ENCODE measurements at regions not wholly inside any gene's neighbourhood (a gene's known extent, or its start where the extent isn't known, plus 50 kb on each side); places are given as distances from the start of the nearest gene placed in this dataset.

GRCh38 chr15:77717333-77717990, 84.8 kb upstream of the LINGO1 start:
- Histone ChIP-seq H2BK20ac (ENCODE audit: low read length) (no peak overlapping the region), H4K91ac (replicated peaks; ENCODE audit: insufficient read length, low read length) (no peak overlapping the region), H2BK5ac (ENCODE audit: low read depth, low read length) (0 out of 2 replicates have a peak overlapping the region, but pooled peaks have one; percentile 32), H2BK15ac (ENCODE audit: low read length) (no peak overlapping the region; the same call in 1 of the 2 replicates), H3K56ac (replicated peaks; ENCODE audit: insufficient read length, low read depth, low read length) (no peak overlapping the region), H3K27ac (ENCODE audit: low read depth, low read length) (no peak overlapping the region), H2AK5ac (ENCODE audit: low read depth, low read length) (no peak overlapping the region), H3K4me2 (ENCODE audit: insufficient read depth in 1 of 2, low read depth in 2 of 2, low read length in 2 of 2) (no peak overlapping the region), H2BK120ac (replicated peaks; ENCODE audit: low read depth, low read length) (no peak overlapping the region), H3K23me2 (ENCODE audit: low read depth, low read length) (no peaks in the 10 kb centered on the region), H2BK12ac (ENCODE audit: low read depth, low read length) (0 out of 2 replicates have a peak overlapping the region, but pooled peaks have one; percentile 19), H3K9me3 (ENCODE audit: insufficient read depth in 2 of 2, low read depth in 1 of 2, low read length in 1 of 2) (no peaks in the 10 kb centered on the region), H3K79me2 (ENCODE audit: control insufficient read depth in 1 of 2, insufficient read depth in 2 of 2, low read length in 2 of 2) (no peaks in the 10 kb centered on the region), H3K23ac (ENCODE audit: insufficient read length) (no peak overlapping the region), H3K27me3 (replicated peaks in 1 of 4; ENCODE audit: control insufficient read depth in 3 of 4, extremely low read depth in 1 of 4, insufficient read depth in 3 of 4, low read length in 3 of 4) (no peaks in the 10 kb centered on the region), H2AFZ (ENCODE audit: low read length) (no peak overlapping the region), H3K4me3 (ENCODE audit: extremely low read depth in 1 of 4, insufficient read depth in 2 of 4, low read depth in 3 of 4, low read length in 4 of 4) (no peak overlapping the region), H3K4me1 (replicated peaks in 1 of 4; ENCODE audit: control insufficient read depth in 3 of 4, insufficient read depth in 4 of 4, low read length in 3 of 4) (peaks cover 0 to 5% (median 1%) of the 10 kb centered on the region in 4 experiments; a peak in 3 of 7 replicates), H4K8ac (ENCODE audit: extremely low read depth, insufficient read depth, low read length) (no peak overlapping the region), H4K5ac (ENCODE audit: insufficient read length, low read depth, low read length) (no peak overlapping the region), H3K79me1 (ENCODE audit: low read depth, low read length) (no peaks in the 10 kb centered on the region), H3K36me3 (ENCODE audit: control insufficient read depth in 2 of 4, insufficient read depth in 4 of 4, low read length in 3 of 4) (no peaks in the 10 kb centered on the region), H3K4ac (replicated peaks; ENCODE audit: insufficient read length, low read depth, low read length) (no peak overlapping the region), H4K20me1 (replicated peaks in 1 of 2; ENCODE audit: control insufficient read depth in 1 of 2, insufficient read depth in 2 of 2, low read length in 2 of 2) (no peaks in the 10 kb centered on the region), H3K14ac (ENCODE audit: insufficient read length) (no peak overlapping the region), H3K18ac (ENCODE audit: extremely low read depth, low read length) (peak overlapping the region; percentile 32; the same call in 1 of the 2 replicates), H3K9ac (replicated peaks in 1 of 4; ENCODE audit: extremely low read depth in 1 of 4, low read depth in 3 of 4, low read length in 3 of 4) (no peak overlapping the region)
- TF ChIP-seq ASH2L (IDR thresholded peaks at IDR 0.05; ENCODE audit: low read length), result no peak
- TF ChIP-seq, protein P1, sequence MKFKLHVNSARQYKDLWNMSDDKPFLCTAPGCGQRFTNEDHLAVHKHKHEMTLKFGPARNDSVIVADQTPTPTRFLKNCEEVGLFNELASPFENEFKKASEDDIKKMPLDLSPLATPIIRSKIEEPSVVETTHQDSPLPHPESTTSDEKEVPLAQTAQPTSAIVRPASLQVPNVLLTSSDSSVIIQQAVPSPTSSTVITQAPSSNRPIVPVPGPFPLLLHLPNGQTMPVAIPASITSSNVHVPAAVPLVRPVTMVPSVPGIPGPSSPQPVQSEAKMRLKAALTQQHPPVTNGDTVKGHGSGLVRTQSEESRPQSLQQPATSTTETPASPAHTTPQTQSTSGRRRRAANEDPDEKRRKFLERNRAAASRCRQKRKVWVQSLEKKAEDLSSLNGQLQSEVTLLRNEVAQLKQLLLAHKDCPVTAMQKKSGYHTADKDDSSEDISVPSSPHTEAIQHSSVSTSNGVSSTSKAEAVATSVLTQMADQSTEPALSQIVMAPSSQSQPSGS (IDR thresholded peaks at IDR 0.05; ENCODE audit: low read length), result no peak
- WGBS, 2 experiments (ENCODE audit: extremely low coverage in 1 of 2, insufficient coverage in 1 of 2, insufficient read length in 1 of 2, insufficient replicate concordance in 2 of 2, low coverage in 1 of 2, low lambda C conversion rate in 2 of 2, missing lambda C conversion rate in 1 of 2), result 80% methylated on average over 11 of the region's 14 CpGs; no CpG with 5 or more reads in 1 of the 2 experiments
- DNase-seq (ENCODE audit: low read depth in 1 of 2, low spot score in 2 of 2), result no peak
- no peak for FAIRE-seq
- ChIA-PET POLR2A (ENCODE audit: partially characterized antibody) (interaction anchor here (0.7 to 1.4 kb wide), 2 partner anchors 11 to 16 kb away, joined by 3 read pairs; no protein-coding TSS in a partner anchor), CTCF (ENCODE audit: partially characterized antibody) (interaction anchor here (0.6 to 8.2 kb wide), 16 partner anchors 12 to 183 kb away, joined by 3 to 38 read pairs (median 3); partner anchors contain the start of gene LINGO1)

All from H1 (cell line).